GM12865 (cell line): ENCODE measurements at regions not wholly inside any gene's neighbourhood (a gene's known extent, or its start where the extent isn't known, plus 50 kb on each side); places are given as distances from the start of the nearest gene placed in this dataset.

ENCODE experiments used
- DNase-seq: peaks from one replicate; pipeline ENCODE4 v3.0.0; 2010; ENCODE audit warnings: low read depth
- H3K4me3 ChIP-seq: 2 replicates; pipeline ENCODE4 v1.5.1; 2011; ENCODE audit warnings: mild to moderate bottlenecking, low read depth, low read length, control low read depth
- TF ChIP-seq, protein P1 (sequence below): IDR thresholded peaks from 2 replicates; pipeline ENCODE4 v1.5.1; 2011; ENCODE audit warnings: low read length, control low read depth, low read depth, inconsistent platforms; ENCODE audit not compliant: insufficient read depth; ENCODE audit errors: missing control alignments

DNA sequence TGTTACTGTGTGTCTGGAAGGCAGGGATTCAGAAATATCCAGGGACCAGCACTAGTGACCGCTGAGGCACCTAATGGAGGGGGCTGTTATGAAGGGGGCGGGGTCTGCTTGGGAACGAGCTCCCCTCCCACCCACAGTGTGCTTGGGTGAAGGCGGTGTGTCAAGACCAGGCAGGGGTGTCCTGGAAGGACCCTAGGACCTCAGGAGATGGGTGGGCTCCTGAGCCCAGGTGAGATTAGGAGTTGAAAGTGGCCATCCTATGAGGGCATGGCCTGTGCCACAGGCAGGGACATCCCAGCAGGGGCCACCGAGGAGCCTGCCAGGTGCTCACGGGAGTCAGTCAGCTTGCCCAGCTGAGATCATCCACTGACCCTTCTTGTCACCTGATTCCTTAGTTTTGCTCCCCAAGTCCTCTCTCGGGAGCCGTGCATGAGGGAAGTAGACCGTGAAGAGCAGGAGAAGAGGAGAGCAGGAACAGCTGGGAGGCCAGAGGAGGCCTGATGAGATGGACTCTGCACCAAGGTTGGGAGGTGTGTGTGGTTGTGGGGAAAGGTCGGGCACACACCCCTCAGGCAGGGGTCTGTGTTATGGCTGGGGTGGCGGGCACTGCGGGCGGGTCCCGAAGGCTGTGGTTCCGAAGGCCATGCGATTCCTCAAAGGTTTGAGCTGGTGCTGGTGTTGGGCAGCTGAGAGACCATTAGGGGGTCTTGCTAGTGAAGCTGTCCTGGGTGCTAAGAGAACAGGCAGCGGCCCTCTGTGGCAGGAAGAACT, 180.9 kb upstream of the HS6ST1 start:
- DNase-seq = no peak
- no peak overlapping the region for H3K4me3 ChIP-seq
- TF ChIP-seq, protein P1, sequence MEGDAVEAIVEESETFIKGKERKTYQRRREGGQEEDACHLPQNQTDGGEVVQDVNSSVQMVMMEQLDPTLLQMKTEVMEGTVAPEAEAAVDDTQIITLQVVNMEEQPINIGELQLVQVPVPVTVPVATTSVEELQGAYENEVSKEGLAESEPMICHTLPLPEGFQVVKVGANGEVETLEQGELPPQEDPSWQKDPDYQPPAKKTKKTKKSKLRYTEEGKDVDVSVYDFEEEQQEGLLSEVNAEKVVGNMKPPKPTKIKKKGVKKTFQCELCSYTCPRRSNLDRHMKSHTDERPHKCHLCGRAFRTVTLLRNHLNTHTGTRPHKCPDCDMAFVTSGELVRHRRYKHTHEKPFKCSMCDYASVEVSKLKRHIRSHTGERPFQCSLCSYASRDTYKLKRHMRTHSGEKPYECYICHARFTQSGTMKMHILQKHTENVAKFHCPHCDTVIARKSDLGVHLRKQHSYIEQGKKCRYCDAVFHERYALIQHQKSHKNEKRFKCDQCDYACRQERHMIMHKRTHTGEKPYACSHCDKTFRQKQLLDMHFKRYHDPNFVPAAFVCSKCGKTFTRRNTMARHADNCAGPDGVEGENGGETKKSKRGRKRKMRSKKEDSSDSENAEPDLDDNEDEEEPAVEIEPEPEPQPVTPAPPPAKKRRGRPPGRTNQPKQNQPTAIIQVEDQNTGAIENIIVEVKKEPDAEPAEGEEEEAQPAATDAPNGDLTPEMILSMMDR = no peak

DNA sequence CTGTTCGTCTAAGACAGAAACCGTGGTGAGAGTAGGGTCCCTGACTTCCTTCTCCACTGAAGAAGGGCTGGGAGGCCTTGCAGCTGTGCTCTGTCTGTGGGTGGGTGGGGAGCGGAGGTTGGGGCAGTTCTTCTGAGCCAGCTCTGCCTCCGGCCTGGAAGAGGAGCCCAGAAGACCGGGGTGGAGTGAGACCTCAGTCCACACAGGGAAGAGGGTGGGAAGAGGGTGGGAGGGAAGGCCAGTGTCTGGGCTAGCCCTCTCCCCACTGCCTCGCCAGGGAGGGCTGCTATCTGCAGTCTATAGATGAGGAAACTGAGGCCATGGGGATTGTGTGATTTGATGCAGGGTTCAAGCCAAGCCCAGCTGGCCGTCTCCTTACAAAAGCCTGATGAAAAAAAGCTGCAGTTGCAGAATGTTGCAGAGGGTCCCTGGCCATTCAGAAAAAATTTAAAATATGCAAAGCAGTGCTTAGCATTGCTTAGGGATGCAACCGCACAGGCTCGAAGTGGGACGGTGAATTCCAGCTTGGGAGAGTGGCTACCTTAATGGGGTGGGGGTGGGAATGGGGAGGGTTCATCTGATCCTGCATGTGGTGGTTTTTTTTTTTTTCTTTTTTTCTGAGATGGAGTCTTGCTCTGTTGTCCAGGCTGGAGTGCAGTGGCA, 181.6 kb upstream of the HS6ST1 start:
- TF ChIP-seq, protein P1 = no peak
- no peak for DNase-seq
- no peak overlapping the region for H3K4me3 ChIP-seq

DNA sequence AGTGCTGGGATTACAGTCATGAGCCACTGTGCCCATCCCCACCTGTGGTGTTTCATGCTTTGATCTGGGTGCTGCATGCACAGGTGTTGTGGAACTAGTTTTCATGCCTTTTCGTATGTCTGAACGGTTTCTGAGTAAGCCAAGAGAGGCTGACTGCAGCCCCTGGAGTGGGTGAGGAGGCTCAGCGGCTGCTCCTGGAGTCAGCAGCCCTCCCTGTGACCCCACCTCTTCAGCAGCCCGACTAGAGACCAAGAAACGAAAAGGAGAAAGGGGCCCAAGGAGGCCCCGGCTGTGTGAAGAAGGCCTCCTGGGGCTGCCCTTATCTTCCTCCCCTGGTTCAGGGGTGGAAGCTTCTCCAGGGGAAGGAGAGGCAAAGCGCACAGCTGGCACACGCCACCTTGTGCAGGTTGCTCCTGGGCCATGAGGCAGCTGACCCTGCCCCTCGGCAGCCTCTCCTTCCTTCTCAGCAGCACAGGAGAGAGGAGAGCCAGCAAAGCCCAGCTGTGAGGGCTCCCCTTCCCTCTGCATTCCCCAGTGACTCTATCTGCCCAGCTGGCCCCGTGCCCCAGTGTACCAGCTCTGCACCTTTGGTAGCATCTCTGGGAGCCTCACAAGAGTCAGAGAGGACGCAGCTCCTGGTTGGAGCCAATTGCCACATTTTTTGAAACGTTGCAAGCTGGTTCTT, 182.5 kb upstream of the HS6ST1 start:
- TF ChIP-seq, protein P1 = no peak
- DNase-seq = no peak

DNA sequence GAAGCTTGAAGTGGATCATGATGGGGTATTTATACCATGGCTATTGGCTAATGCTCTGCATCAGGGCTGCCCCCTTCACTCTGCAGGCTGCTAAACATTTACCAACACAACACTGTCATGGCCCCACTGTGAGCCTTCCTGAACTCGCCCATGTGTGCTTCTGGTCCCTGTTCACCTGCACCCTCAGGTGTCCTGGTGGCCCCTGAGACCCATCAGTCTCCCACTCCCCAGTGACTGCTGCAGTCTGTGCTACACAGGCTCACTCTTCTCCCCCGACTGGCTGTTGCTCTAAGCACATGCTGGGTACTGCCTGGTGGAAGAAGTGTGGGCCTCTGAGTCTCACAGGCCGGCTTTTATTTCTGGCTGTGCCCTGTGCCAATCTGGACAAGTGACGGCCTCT, 183.0 kb upstream of the HS6ST1 start:
- TF ChIP-seq, protein P1 = no peak
- no peak overlapping the region for H3K4me3 ChIP-seq
- DNase-seq = no peak

More for the DNA sequence above, 182.5 kb upstream of the HS6ST1 start:
- no peak overlapping the region for H3K4me3 ChIP-seq

DNA sequence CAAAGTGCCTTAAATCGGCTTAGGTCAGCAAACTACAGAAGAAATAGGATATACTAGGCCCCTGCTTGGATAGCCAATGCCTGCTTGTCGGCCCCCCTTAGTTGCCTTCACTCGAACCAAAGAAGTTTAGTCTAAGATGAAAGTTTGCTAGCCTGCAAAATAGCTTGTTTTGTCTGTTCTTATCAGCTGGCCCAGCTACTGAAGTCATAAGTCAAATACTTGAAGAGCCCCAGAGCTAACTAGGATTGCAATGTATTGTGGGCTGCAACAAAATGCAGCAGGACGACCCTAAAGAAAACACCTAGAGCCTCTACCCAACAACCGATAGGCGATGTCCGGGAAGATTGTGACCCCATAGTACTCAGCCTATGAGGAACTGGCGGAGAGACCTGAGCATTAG, 183.5 kb upstream of the HS6ST1 start:
- no peak for DNase-seq
- no peak overlapping the region for H3K4me3 ChIP-seq
- TF ChIP-seq, protein P1 = no peak

DNA sequence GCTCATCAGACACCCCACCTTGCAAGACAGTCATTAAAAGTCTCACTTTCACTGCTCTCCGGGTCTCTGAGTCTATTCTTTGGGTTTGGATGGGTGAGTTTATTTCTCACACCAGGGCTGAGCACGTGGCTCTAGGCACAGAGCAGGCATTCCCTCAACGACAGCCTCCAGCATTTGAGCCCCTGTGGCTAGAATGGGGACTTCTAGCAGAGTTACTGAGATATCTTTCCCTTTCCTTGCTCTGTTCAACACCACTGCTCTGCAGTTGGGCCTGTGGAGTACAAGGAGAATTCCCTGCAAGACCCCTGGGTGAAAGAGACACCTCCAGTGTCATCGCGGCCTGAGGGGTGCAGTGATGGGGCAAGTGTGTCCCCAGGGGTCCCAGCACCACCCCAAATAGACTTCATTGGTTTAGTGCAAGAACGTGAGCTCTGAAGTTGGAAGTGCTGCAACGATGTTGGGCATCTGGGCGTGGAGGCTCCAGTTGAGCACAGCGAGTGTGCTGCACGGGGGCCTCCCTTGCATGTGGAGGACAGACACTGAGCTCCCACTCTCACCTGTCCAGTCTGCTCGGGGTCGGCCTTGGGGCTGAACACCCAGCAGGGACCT, 184.1 kb upstream of the HS6ST1 start:
- no peak for DNase-seq
- no peak overlapping the region for H3K4me3 ChIP-seq
- TF ChIP-seq, protein P1 = no peak
